PC-9 (cell line): ENCODE measurements at regions not wholly inside any gene's neighbourhood (a gene's known extent, or its start where the extent isn't known, plus 50 kb on each side); places are given as distances from the start of the nearest gene placed in this dataset.

Experiments
- EZH2 ChIP-seq: fragments of 200-600 bp; sonication (generic); IDR thresholded peaks from 2 replicates; pipeline ENCODE4 v1.8.0; 2017; ENCODE audit warnings: antibody characterized with exemption, low read depth
- TF ChIP-seq, protein P1 (sequence below): fragments of 200-600 bp; sonication (generic); conservative IDR thresholded peaks from 2 replicates; pipeline ENCODE4 v1.6.1; 2017; ENCODE audit warnings: mixed run types, antibody characterized with exemption, mild to moderate bottlenecking, moderate library complexity

DNA sequence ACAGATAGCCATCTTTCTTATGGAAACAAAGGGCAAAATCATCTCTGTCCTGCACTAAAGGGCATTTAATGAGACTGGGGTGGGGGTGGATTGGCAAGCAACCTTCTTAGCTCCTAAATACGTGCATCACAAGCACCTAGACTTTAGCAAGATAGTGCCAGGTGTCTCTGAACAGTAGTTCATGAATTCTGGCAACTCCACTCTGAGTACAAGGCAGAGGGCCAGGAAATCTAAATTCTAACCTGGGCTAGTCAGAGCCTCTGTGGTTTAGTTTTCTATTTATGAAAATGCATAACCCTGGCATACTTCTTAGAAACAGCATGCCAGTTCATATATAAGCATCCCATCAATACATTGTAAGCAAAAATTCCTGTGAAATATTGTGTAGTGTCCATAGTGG, 788.5 kb downstream of the MCTP2 start:
- TF ChIP-seq, protein P1, sequence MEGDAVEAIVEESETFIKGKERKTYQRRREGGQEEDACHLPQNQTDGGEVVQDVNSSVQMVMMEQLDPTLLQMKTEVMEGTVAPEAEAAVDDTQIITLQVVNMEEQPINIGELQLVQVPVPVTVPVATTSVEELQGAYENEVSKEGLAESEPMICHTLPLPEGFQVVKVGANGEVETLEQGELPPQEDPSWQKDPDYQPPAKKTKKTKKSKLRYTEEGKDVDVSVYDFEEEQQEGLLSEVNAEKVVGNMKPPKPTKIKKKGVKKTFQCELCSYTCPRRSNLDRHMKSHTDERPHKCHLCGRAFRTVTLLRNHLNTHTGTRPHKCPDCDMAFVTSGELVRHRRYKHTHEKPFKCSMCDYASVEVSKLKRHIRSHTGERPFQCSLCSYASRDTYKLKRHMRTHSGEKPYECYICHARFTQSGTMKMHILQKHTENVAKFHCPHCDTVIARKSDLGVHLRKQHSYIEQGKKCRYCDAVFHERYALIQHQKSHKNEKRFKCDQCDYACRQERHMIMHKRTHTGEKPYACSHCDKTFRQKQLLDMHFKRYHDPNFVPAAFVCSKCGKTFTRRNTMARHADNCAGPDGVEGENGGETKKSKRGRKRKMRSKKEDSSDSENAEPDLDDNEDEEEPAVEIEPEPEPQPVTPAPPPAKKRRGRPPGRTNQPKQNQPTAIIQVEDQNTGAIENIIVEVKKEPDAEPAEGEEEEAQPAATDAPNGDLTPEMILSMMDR, result no peak
- no peak for TF ChIP-seq EZH2
